ENCODE measurements at regions not wholly inside any gene's neighbourhood (a gene's known extent, or its start where the extent isn't known, plus 50 kb on each side); places are given as distances from the start of the nearest gene placed in this dataset.

- DNase-seq, result peak; percentile 81
Measured at GRCh38 chr6:170025935-170026750, 264.7 kb downstream of the DLL1 start.

- DNase-seq, result no peak
Measured at GRCh38 chr6:170025341-170025911, 265.5 kb downstream of the DLL1 start.

- peak; percentile 68 for DNase-seq
Measured at GRCh38 chr6:170024940-170025339, 265.9 kb downstream of the DLL1 start.

GRCh38 chr6:170023620-170024521 is 267.0 kb downstream of the DLL1 start:
- DNase-seq, result no peak

GRCh38 chr6:170022827-170023619 is 267.9 kb downstream of the DLL1 start:
- no peak for DNase-seq

- no peak for DNase-seq
Measured at GRCh38 chr6:170022291-170022722, 268.6 kb downstream of the DLL1 start.

- no peak for DNase-seq
Measured at GRCh38 chr6:170021579-170021978, 269.3 kb downstream of the DLL1 start.

GRCh38 chr6:170019818-170020583 is 268.6 kb downstream of the ERMARD start:
- no peak for DNase-seq

- DNase-seq, result no peak
Measured at GRCh38 chr6:170018936-170019817, 267.8 kb downstream of the ERMARD start.

GRCh38 chr6:170018422-170018935 is 267.1 kb downstream of the ERMARD start:
- DNase-seq, result no peak

GRCh38 chr6:170017603-170018320 is 266.3 kb downstream of the ERMARD start:
- DNase-seq, result no peak

- no peak for DNase-seq
Measured at GRCh38 chr6:170013815-170014214, 262.4 kb downstream of the ERMARD start.

GRCh38 chr6:170012037-170012330 is 260.6 kb downstream of the ERMARD start:
- DNase-seq, result no peak

- no peak for DNase-seq
Measured at GRCh38 chr6:170011204-170012036, 260.0 kb downstream of the ERMARD start.

GRCh38 chr6:170010665-170011203 is 259.3 kb downstream of the ERMARD start:
- DNase-seq, result no peak

GRCh38 chr6:170008294-170008785 is 256.9 kb downstream of the ERMARD start:
- no peak for DNase-seq

GRCh38 chr6:170007468-170008293 is 256.3 kb downstream of the ERMARD start:
- no peak for DNase-seq
